IgD-negative memory B cell (primary cell): ENCODE measurements at regions not wholly inside any gene's neighbourhood (a gene's known extent, or its start where the extent isn't known, plus 50 kb on each side); places are given as distances from the start of the nearest gene placed in this dataset.

Experiments used
- H3K27ac Mint-ChIP-seq, 3 donors: one replicate each; pipeline ENCODE4 v1.8.0; 2020 to 2022; ENCODE audit warnings: mild to moderate bottlenecking in 3 of 3, mixed read lengths in 3 of 3, moderate library complexity in 1 of 3
- H3K27me3 Mint-ChIP-seq: one replicate; pipeline ENCODE4 v1.8.0; 2021; ENCODE audit warnings: mixed read lengths
- H3K36me3 Mint-ChIP-seq: one replicate; pipeline ENCODE4 v1.8.0; 2020; ENCODE audit warnings: mild to moderate bottlenecking, mixed read lengths
- H3K4me1 Mint-ChIP-seq, 3 donors: one replicate each; pipeline ENCODE4 v1.8.0; 2020 to 2022; ENCODE audit warnings: mixed read lengths in 3 of 3, mild to moderate bottlenecking in 1 of 3
- H3K4me3 Mint-ChIP-seq, 4 donors: one replicate each; pipeline ENCODE4 v1.8.0; 2020 to 2022; ENCODE audit warnings: mild to moderate bottlenecking in 4 of 4, mixed read lengths in 4 of 4, moderate library complexity in 3 of 4
- H3K9me3 Mint-ChIP-seq, 3 donors: one replicate each; pipeline ENCODE4 v1.8.0; 2020 to 2021; ENCODE audit warnings: mixed read lengths in 3 of 3, mild to moderate bottlenecking in 1 of 3

DNA sequence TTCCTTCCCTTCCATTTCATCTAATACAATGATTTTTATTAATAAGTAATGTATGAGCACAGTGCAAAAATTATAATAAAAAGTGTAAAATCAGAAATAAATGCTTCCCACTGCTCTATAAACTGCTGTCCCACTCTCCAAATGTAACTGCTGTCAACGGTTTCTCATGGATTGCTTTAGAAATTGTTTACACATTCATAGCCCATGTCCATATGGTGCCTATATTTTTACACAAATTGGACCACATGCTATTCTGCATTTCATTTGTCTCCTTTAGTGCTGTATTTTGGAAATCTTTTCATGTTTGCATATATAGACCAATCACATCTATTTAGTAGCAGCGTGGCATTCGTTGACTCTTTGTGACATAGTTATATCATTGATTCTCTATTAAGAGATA, 164.7 kb upstream of the SLCO3A1 start:
- peaks cover 0 to 4% (median 2%) of the 10 kb centered on the region in 3 donors for H3K9me3 Mint-ChIP-seq
- no peaks in the 10 kb centered on the region for H3K36me3 Mint-ChIP-seq
- peaks cover 3% of the 10 kb centered on the region for H3K27me3 Mint-ChIP-seq
- H3K4me3 Mint-ChIP-seq, result no peak overlapping the region
- no peaks in the 10 kb centered on the region for H3K4me1 Mint-ChIP-seq
- H3K27ac Mint-ChIP-seq, result no peak overlapping the region

DNA sequence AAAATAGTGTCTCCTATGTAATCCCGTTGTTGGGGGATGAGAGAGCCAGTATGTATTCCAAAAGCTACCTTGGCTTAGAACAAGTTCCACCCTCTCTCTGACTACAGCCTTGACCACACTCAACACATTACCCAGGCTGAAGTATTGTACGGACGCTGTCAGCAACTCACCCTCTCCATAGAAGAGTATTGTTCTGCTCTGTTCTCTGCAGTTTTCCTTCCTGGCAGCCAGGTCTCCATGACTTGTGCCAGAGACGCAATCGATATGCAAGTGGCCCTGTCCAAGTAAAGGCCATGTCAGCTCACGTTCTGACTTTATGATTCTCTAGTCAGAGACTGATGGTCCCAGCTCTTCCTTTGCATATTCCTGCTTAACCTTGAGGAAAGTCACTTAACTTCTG, 164.1 kb upstream of the SLCO3A1 start:
- Mint-ChIP-seq H3K27ac (no peak overlapping the region), H3K36me3 (no peaks in the 10 kb centered on the region), H3K9me3 (peaks cover 0 to 4% (median 0%) of the 10 kb centered on the region in 3 donors), H3K27me3 (peaks cover 3% of the 10 kb centered on the region), H3K4me3 (no peak overlapping the region), H3K4me1 (no peaks in the 10 kb centered on the region)

DNA sequence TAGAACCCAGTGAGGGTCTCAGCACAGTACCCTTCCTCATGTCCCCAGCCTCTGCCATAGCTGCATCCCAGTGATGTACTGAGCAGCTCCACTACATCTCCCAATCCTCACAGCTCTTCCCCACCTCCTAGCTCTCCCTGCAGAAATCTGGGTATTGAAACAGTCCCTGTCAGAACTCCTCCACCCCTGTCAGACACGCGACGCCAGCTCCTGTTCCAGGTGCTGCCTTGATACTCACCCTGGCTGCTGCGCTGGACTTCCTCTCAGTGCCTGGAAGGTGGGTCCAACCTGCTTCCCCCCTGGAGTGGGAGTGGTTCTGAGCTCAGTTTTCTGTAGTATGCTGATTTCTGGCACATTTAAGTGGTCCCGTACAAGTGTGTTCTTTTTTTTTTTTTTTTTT, 160.9 kb upstream of the SLCO3A1 start:
- Mint-ChIP-seq H3K9me3 (peaks cover 0 to 4% (median 0%) of the 10 kb centered on the region in 3 donors), H3K4me1 (no peaks in the 10 kb centered on the region), H3K27ac (no peak overlapping the region), H3K4me3 (no peak overlapping the region), H3K36me3 (no peaks in the 10 kb centered on the region), H3K27me3 (peaks cover 1% of the 10 kb centered on the region)

DNA sequence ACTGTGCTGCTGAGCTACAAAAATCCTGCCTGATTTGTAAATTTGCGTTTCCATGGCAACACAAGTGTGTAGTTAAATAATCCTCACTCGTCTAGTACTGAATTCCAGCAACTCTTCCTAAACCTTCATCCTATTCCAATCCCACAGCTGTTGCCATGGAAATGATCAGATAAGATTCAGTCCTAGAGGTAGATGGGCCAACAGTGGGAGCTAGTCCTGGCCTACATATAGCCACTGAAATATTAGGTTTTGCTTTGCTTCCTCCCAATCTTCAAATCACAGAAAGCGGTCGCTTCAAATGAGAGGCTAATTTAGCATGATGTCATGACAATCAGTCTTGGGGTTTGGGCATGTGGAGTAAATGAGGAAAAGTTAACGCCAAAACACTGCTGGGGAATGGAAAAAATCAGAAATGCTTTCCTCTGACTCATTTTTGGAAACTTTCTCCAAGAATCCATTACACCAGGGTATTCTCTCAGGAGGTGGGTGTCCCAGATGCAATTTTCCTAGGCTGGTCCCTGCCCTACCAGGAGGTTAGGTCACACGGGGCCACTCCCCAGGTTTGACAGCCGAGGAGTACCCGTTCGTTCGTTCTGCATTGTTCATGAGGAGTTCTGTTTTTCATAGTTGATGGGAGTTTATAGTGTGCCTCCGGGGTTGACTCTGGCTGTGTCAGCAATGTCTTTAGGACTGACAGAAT, 159.2 kb upstream of the SLCO3A1 start:
- no peak overlapping the region for H3K27ac Mint-ChIP-seq

DNA sequence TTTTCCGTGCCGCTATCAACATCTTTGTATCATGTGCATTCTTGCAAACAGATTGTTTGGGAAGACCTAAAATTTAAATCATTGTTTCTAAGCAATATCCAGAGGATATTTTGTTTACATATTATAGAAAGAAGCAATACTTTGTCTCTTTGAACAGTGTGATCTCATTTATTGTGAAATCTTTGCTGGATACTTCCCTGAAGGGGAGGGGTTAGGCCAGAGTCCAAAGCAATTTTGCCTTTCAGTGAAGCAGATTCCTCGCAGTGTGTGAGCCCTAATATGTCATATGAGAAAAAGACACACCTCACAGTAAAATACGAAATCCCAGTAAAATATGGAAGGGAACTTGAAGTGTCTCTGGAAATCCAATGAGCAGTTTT, 158.7 kb upstream of the SLCO3A1 start:
- Mint-ChIP-seq H3K27me3 (peaks cover 1% of the 10 kb centered on the region), H3K9me3 (no peaks in the 10 kb centered on the region), H3K4me1 (no peaks in the 10 kb centered on the region), H3K4me3 (no peak overlapping the region), H3K27ac (no peak overlapping the region), H3K36me3 (no peaks in the 10 kb centered on the region)

More for the DNA sequence above, 159.2 kb upstream of the SLCO3A1 start:
- Mint-ChIP-seq H3K9me3 (no peaks in the 10 kb centered on the region), H3K4me1 (no peaks in the 10 kb centered on the region), H3K4me3 (no peak overlapping the region), H3K27me3 (peaks cover 1% of the 10 kb centered on the region), H3K36me3 (no peaks in the 10 kb centered on the region)

DNA sequence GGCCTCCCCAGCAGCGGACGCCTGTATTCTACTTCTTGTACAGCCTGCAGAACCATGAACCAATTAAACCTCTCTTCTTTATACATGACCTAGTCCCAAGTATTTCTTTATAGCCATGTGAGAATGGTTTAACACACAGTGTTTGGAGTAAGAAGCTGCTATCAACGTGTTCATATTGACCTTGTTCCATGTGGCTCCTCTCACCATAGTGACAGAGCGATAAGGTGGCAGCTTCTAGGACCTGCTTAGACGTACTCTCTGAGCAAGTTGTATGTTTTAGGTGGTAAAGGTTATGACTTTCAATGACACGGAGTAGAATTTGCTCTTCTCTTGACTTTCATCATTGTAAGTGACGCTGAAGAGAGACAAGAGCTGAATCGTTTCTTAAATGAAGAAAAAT, 157.7 kb upstream of the SLCO3A1 start:
- Mint-ChIP-seq H3K27ac (no peak overlapping the region), H3K9me3 (no peaks in the 10 kb centered on the region), H3K27me3 (peaks cover 1% of the 10 kb centered on the region), H3K36me3 (no peaks in the 10 kb centered on the region), H3K4me1 (no peaks in the 10 kb centered on the region), H3K4me3 (no peak overlapping the region)

DNA sequence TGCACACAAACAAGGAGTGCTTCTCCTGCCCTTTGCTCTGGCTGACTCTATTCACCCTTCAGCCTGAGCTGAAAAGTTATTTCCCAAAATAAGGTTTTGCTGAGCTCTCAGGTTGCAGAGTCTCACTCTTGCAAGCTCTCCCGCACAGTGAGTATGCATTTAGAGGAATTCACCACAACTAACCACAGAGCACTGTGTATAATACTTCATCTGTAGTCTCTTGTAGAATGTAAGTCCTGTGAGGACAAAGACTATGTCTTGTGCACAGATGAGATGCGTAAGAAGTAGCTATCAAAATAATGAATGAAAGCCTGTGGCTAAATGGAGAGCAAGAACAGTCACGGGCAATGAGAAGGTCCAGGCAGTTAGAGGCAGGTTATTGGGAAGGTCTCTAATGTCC, 156.5 kb upstream of the SLCO3A1 start:
- Mint-ChIP-seq H3K27ac (no peak overlapping the region), H3K4me1 (no peaks in the 10 kb centered on the region), H3K9me3 (no peaks in the 10 kb centered on the region), H3K27me3 (peaks cover 2% of the 10 kb centered on the region), H3K36me3 (peaks cover 1% of the 10 kb centered on the region), H3K4me3 (no peak overlapping the region)

DNA sequence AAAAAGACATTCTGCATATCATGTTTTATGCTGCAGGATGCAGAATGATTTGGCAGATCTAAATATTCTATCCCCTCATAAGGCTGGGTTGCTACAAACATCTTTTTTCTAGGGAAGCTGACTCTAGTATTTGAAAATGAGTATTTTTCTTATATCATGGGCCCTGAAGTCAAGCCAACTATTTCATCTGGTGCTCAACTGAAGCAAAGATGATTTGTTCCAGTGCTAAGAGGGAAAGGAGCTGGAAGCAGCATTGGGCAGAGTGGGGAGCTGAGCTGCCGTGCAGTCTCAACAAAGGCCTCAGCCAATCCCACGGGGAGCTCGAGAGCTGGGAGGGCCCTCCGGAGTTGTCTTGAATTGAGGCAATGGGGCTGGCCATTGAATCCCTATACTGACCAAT, 155.3 kb upstream of the SLCO3A1 start:
- H3K9me3 Mint-ChIP-seq, result no peaks in the 10 kb centered on the region
- no peaks in the 10 kb centered on the region for H3K4me1 Mint-ChIP-seq
- H3K36me3 Mint-ChIP-seq, result peaks cover 1% of the 10 kb centered on the region
- H3K27ac Mint-ChIP-seq, result no peak overlapping the region
- H3K27me3 Mint-ChIP-seq, result peaks cover 4% of the 10 kb centered on the region
- no peak overlapping the region for H3K4me3 Mint-ChIP-seq

DNA sequence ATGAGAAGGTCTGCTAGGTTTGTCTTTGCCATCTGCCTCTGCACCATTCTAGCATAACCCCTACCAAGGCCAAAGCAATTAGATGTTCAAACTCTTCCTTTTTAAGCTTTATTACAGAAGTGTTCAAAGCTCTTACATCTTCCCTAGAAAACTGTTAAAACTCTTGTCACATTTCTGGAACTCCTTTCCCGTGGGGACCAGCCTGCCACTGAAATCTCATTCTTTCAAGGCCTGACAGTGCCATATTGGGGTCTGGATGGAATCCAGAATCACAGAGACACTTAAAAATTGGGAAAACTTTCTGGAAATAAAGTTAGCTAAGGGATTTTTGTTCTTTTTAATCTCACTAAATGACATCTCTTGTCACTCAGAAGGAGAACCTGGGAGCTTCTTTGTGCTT, 153.8 kb upstream of the SLCO3A1 start:
- Mint-ChIP-seq H3K4me3 (no peak overlapping the region), H3K36me3 (peaks cover 1% of the 10 kb centered on the region), H3K27me3 (peaks cover 4% of the 10 kb centered on the region), H3K27ac (no peak overlapping the region), H3K9me3 (peaks cover 0 to 2% (median 0%) of the 10 kb centered on the region in 3 donors), H3K4me1 (no peaks in the 10 kb centered on the region)

DNA sequence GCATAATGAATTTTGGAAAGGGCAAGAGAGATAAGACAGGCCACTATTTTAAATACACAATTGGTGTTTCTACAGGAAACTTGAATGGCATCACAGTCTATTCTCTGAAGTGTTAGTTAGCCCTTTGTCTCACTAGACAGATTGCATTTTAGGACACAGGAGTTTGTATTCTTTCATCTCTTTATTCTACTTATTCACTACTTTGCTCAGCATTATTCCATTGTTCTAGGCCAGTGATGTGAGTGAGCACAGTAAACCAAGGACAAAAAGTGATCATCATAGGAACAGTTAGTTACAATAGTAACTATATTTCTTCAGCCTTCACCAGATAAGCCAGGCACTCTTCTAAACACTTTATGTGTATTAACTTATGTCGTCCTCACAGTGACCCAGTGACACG, 150.2 kb upstream of the SLCO3A1 start:
- peaks cover 8% of the 10 kb centered on the region for H3K27me3 Mint-ChIP-seq
- H3K36me3 Mint-ChIP-seq, result peaks cover 1% of the 10 kb centered on the region
- H3K27ac Mint-ChIP-seq, result no peak overlapping the region
- H3K4me3 Mint-ChIP-seq, result no peak overlapping the region
- peaks cover 0 to 1% (median 0%) of the 10 kb centered on the region in 3 donors for H3K4me1 Mint-ChIP-seq
- H3K9me3 Mint-ChIP-seq, result peaks cover 0 to 4% (median 3%) of the 10 kb centered on the region in 3 donors

DNA sequence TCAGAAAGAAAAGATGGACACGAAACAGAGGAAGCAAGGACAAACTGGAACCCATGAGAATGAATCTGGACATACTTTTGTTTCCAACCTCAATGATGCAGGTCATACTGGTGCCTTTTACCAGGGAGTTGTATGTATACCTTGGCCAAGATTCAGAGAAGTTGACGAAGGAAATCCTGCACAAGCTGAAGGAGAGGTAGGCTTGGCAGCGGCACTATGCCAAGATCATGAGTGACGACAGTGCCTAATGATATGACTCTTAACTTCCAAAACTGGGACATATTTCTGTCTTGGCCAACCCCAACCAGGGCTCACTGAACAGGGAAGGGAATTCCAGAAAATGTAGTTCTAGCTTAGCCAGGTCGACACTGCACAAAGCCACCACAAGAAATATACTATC, 149.2 kb upstream of the SLCO3A1 start:
- Mint-ChIP-seq H3K36me3 (peaks cover 1% of the 10 kb centered on the region), H3K27ac (no peak overlapping the region), H3K9me3 (peaks cover 0 to 4% (median 3%) of the 10 kb centered on the region in 3 donors), H3K4me1 (peaks cover 0 to 1% (median 0%) of the 10 kb centered on the region in 3 donors), H3K4me3 (no peak overlapping the region), H3K27me3 (peaks cover 8% of the 10 kb centered on the region)

DNA sequence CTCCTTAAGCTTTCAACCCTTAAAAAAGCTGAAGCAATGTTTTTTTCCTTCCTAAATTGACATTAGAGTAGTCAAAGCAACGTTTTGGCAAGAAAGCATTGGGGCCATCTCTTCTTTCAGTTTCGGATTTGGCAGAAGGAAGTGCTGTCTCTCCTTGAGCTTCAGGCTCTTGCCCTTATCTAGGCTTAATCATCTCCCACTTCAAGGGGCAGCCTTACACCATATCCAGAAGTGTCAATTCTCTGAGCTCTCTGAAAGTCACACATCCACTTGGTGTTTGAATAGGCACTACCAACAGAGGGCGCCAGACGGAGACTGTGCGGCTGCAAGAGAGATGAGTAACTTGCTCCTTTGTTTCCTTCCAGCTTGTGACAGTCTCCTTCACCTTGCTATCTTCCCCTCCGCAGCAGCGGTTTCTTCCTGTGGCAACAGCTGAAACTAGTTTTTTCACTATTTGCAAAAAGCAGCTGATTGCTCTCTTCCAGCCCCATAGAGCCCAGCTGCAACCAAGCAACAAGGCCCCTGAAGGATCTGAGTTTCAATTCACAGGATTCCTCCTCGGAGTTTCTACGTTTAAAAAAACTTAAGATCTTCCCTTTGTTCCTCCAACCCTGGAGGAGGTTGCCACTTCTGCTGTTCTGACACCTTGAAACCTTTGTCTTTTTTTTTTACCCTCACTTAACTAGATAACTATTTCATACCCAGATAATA, 147.0 kb upstream of the SLCO3A1 start:
- Mint-ChIP-seq H3K9me3 (peaks cover 0 to 4% (median 3%) of the 10 kb centered on the region in 3 donors), H3K27ac (no peak overlapping the region), H3K4me3 (no peak overlapping the region), H3K36me3 (no peaks in the 10 kb centered on the region), H3K27me3 (peaks cover 7% of the 10 kb centered on the region), H3K4me1 (peaks cover 0 to 1% (median 0%) of the 10 kb centered on the region in 3 donors)

DNA sequence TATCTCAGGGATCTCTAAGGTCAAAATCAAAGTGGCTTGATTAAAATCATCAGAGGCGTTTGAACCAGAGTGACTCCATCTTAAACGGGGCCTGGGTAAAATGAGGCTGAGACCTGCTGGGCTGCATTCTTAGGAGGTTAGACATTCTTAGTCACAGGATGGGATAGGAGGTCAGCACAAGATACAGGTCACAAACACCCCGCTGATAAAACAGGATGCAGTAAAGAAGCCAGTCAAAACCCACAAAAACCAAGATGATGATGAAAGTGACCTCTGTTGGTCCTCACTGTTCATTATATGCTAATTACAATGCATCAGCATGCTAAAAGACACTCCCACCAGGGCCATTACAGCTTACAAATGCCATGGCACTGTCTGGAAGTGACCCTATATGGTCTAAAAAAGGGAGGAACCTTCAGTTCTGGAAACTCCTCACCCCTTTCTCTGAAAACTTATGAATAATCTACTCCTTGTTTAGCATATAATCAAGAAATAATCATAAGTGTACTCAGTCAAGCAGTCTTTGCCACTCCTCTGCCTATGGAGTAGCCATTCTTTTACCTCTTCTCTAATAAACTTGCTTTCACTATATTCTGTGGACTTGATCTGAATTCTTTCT, 143.3 kb upstream of the SLCO3A1 start:
- Mint-ChIP-seq H3K4me1 (peaks cover 0 to 1% (median 0%) of the 10 kb centered on the region in 3 donors), H3K27ac (no peak overlapping the region), H3K27me3 (peaks cover 6% of the 10 kb centered on the region), H3K9me3 (peaks cover 0 to 5% (median 2%) of the 10 kb centered on the region in 3 donors), H3K36me3 (no peaks in the 10 kb centered on the region), H3K4me3 (no peak overlapping the region)

DNA sequence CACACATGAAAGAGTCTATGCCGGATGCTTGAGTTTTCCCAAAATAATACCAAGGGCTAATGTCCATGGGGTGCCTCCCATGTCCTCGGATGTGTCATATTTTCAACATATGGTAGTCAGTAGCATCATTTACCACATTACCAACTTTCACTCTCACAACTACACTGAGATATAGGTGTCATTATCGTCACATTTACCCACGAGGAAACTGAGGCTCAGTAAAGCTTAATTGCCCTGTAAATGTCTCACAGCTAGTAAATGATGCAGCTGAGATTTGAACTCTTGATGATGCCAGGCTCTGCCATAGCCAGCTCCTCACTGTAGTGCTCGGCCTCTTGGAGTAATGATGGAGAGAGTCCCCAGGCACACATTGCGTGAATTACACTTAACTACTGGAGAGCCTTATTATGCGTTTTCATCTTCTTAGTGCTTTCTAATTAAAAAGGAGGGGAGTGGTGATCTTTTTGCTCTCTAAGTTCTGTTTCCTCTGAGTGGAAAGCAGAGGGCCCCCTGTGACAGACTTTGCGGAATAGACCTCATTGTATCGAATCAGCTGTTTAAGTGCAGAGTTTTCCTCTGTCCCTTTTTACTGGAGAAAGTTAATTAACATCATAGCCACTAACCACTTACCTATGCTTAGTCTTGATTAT, 142.0 kb upstream of the SLCO3A1 start:
- H3K36me3 Mint-ChIP-seq, result no peaks in the 10 kb centered on the region
- H3K4me3 Mint-ChIP-seq, result no peak overlapping the region
- H3K4me1 Mint-ChIP-seq, result no peaks in the 10 kb centered on the region
- H3K27me3 Mint-ChIP-seq, result peaks cover 3% of the 10 kb centered on the region
- H3K9me3 Mint-ChIP-seq, result peaks cover 0 to 2% (median 2%) of the 10 kb centered on the region in 3 donors
- no peak overlapping the region for H3K27ac Mint-ChIP-seq

DNA sequence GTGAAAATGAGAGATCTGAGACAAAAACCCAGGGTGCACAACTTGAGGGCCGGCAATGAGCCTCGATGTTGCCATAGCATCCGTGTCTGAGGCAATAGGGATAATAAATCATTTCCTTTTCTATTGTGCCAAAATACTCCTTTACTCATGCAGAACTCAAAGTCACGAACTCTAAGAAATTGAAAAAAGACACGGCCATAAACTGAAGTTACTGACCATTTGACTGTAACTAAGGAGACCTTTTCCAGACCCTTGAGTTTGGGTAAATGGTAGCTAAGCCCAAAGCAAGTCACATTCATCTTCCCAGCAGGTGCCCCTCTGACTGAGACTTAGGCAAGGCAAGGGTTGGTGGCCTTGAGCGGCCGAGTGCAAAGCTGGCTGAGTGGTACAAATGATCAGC, 141.2 kb upstream of the SLCO3A1 start:
- no peak overlapping the region for H3K4me3 Mint-ChIP-seq
- no peak overlapping the region for H3K27ac Mint-ChIP-seq
- peaks cover 0 to 2% (median 0%) of the 10 kb centered on the region in 3 donors for H3K9me3 Mint-ChIP-seq
- H3K36me3 Mint-ChIP-seq, result no peaks in the 10 kb centered on the region
- H3K4me1 Mint-ChIP-seq, result no peaks in the 10 kb centered on the region
- peaks cover 1% of the 10 kb centered on the region for H3K27me3 Mint-ChIP-seq
